Stomach (tissue), 8 donors: ENCODE measurements at regions not wholly inside any gene's neighbourhood (a gene's known extent, or its start where the extent isn't known, plus 50 kb on each side); places are given as distances from the start of the nearest gene placed in this dataset.
"Not testable (repeated sequence)": the region's sequence is repeated elsewhere in the genome, so short reads cannot be mapped to it uniquely, and the experiment has no call there.

Experiments used
- DNase-seq, 2 donors: peaks; one replicate each; pipeline versions ENCODE4 v3.0.0 to v3.0.0-alpha.2; 2013 to 2019
- H3K27ac ChIP-seq, 5 donors: fragments of 200-600 bp in 4 of 5; sonication (generic) in 4 of 5; one replicate each; pipeline ENCODE4 v1.5.1; 2013 to 2019; ENCODE audit warnings: mild to moderate bottlenecking in 1 of 5, moderate library complexity in 1 of 5
- H3K27me3 ChIP-seq, 3 donors: fragments of 200-600 bp; sonication (generic); one replicate each; pipeline ENCODE4 v1.5.1; 2017 to 2019; ENCODE audit warnings: mixed run types in 1 of 3
- H3K36me3 ChIP-seq, 4 donors: fragments of 200-600 bp; sonication (generic); 1 replicate in 3 of 4; 2 replicates in 1 of 4; pipeline ENCODE4 v1.5.1; 2016 to 2019
- H3K4me1 ChIP-seq, 4 donors: fragments of 200-600 bp; sonication (generic); one replicate each; pipeline ENCODE4 v1.5.1; 2016 to 2019
- H3K4me3 ChIP-seq, 4 donors: fragments of 200-600 bp; sonication (generic) in 3 of 4; one replicate each; pipeline ENCODE4 v1.5.1; 2016 to 2019; ENCODE audit warnings: mild to moderate bottlenecking in 1 of 4
- H3K9me3 ChIP-seq, 4 donors: fragments of 200-600 bp; sonication (generic); one replicate each; pipeline ENCODE4 v1.5.1; 2016 to 2019
- CTCF ChIP-seq, 7 experiments: fragments of 450-650 bp in 4 of 7; fragments of 200-600 bp in 3 of 7; sonication (generic) in 3 of 7; IDR thresholded peaks; one replicate each; pipeline ENCODE4 v1.5.1; 2016 to 2019; ENCODE audit warnings: antibody characterized with exemption in 7 of 7, control low read depth in 2 of 7, mild to moderate bottlenecking in 1 of 7
- EP300 ChIP-seq: sonication (generic); formaldehyde crosslinking; IDR thresholded peaks from one replicate; pipeline ENCODE4 v1.6.1; 2017; ENCODE audit warnings: antibody characterized with exemption
- POLR2A ChIP-seq, 4 donors: fragments of 450-650 bp; IDR thresholded peaks; one replicate each; pipeline ENCODE4 v1.6.1; 2016; ENCODE audit warnings: antibody characterized with exemption in 4 of 4, control low read depth in 2 of 4, mild to moderate bottlenecking in 1 of 4, moderate library complexity in 1 of 4
- POLR2AphosphoS5 ChIP-seq, 3 donors: sonication (generic); formaldehyde crosslinking; IDR thresholded peaks; one replicate each; pipeline ENCODE4 v1.6.1; 2016; ENCODE audit warnings: antibody characterized with exemption in 3 of 3
- WGBS, 5 donors: extraction: QIAGEN DNeasy Blood & Tissue Kit in 3 of 5; methylation state at CpG; one replicate each; pipeline versions ENCODE4 v1.1.5 to v1.1.7; 2013 to 2018; 5-methylcytosine and 5-hydroxymethylcytosine counted together
- intact Hi-C: fragments of 100-400 bp; cut with DNase I; formaldehyde crosslinking; loops from one replicate; pipeline ENCODE4 v1.15.1; 2023; ENCODE audit warnings: low total_unique reads
- donor health status: healthy with polysubstance abuse.
- donor health status: Bipolar disorder and iron deficiency.
- donor health status: healthy.

- no peak for DNase-seq
- intact Hi-C loops = no loop called here
- no peak overlapping the region for H3K4me3 ChIP-seq
- no peak for TF ChIP-seq POLR2AphosphoS5 (IDR thresholded peaks at IDR 0.05)
- TF ChIP-seq EP300 = no peak
- TF ChIP-seq POLR2A (IDR thresholded peaks at IDR 0.05) = no peak
- no peak for TF ChIP-seq CTCF (IDR thresholded peaks at IDR 0.05)
- no peak overlapping the region for H3K27ac ChIP-seq
- no peaks in the 10 kb centered on the region for H3K9me3 ChIP-seq
- H3K4me1 ChIP-seq = peaks cover 0 to 5% (median 0%) of the 10 kb centered on the region in 4 donors
- no peaks in the 10 kb centered on the region for H3K36me3 ChIP-seq
- H3K27me3 ChIP-seq = no peaks in the 10 kb centered on the region
- WGBS, 5 donors = 43 to 71% (median 64%) methylated on average over 2 to 4 of the region's 4 CpGs
Measured at GRCh38 chr6:10343320-10343719, 71.6 kb downstream of the TFAP2A start.

- Histone ChIP-seq H3K9me3 (no peaks in the 10 kb centered on the region), H3K4me3 (no peak overlapping the region), H3K27ac (no peak overlapping the region), H3K36me3 (no peaks in the 10 kb centered on the region), H3K4me1 (peaks cover 0 to 5% (median 0%) of the 10 kb centered on the region in 4 donors), H3K27me3 (no peaks in the 10 kb centered on the region)
- intact Hi-C loops = no loop called here
- no peak for DNase-seq
- 58 to 70% (median 61%) methylated on average over 4 of the region's 4 CpGs for whole genome bisulfite sequencing, 5 donors
- TF ChIP-seq POLR2AphosphoS5 (IDR thresholded peaks at IDR 0.05) (no peak), CTCF (IDR thresholded peaks at IDR 0.05) (no peak), EP300 (no peak)
Measured at GRCh38 chr6:10341605-10342004, 73.3 kb downstream of the TFAP2A start.

- no peaks in the 10 kb centered on the region for H3K9me3 ChIP-seq
- no peaks in the 10 kb centered on the region for H3K27me3 ChIP-seq
- H3K4me3 ChIP-seq = no peak overlapping the region
- 86 to 93% (median 89%) methylated on average over 16 of the region's 16 CpGs for WGBS, 5 donors
- no peaks in the 10 kb centered on the region for H3K36me3 ChIP-seq
- no peaks in the 10 kb centered on the region for H3K4me1 ChIP-seq
- intact Hi-C loops = no loop called here
- no peak for TF ChIP-seq EP300
- no peak for TF ChIP-seq CTCF (IDR thresholded peaks at IDR 0.05)
- no peak for TF ChIP-seq POLR2A (IDR thresholded peaks at IDR 0.05)
- no peak for TF ChIP-seq POLR2AphosphoS5 (IDR thresholded peaks at IDR 0.05)
- no peak for DNase-seq
- no peak overlapping the region for H3K27ac ChIP-seq
Measured at GRCh38 chr6:10338151-10338550, 76.7 kb downstream of the TFAP2A start.

GRCh38 chr6:10337376-10337775, 77.5 kb downstream of the TFAP2A start:
- intact Hi-C loops, H3K27me3 ChIP-seq, H3K4me3 ChIP-seq, H3K4me1 ChIP-seq, DNase-seq, H3K27ac ChIP-seq, H3K9me3 ChIP-seq, H3K36me3 ChIP-seq: not testable (repeated sequence)
- WGBS, 5 donors = 89 to 100% (median 97%) methylated on average over 9 to 27 of the region's 27 CpGs

GRCh38 chr6:10332111-10332510, 82.8 kb downstream of the TFAP2A start:
- WGBS, 5 donors = 79 to 86% (median 83%) methylated on average over 4 of the region's 4 CpGs
- DNase-seq = no peak
- Histone ChIP-seq H3K36me3 (no peaks in the 10 kb centered on the region), H3K27me3 (no peaks in the 10 kb centered on the region), H3K4me3 (no peak overlapping the region), H3K27ac (no peak overlapping the region), H3K9me3 (no peaks in the 10 kb centered on the region), H3K4me1 (no peaks in the 10 kb centered on the region)
- intact Hi-C loops = no loop called here
- no peak for TF ChIP-seq CTCF (IDR thresholded peaks at IDR 0.05)
- TF ChIP-seq EP300 = no peak
- no peak for TF ChIP-seq POLR2A (IDR thresholded peaks at IDR 0.05)
- TF ChIP-seq POLR2AphosphoS5 (IDR thresholded peaks at IDR 0.05) = no peak
